SK-N-SH (cell line): ENCODE measurements at regions not wholly inside any gene's neighbourhood (a gene's known extent, or its start where the extent isn't known, plus 50 kb on each side); places are given as distances from the start of the nearest gene placed in this dataset.

Experiments used
- EP300 ChIP-seq, 2 experiments: IDR thresholded peaks; 2 replicates each; pipeline versions ENCODE4 v1.4.0 to v1.6.1; 2012; ENCODE audit warnings: borderline replicate concordance in 1 of 2, low read depth in 1 of 2, low read length in 1 of 2
- EZH2phosphoT487 ChIP-seq: fragments of 200-600 bp; sonication (generic); IDR thresholded peaks from 2 replicates; pipeline ENCODE4 v1.6.1; 2017; ENCODE audit warnings: low read depth, mixed run types, mild to moderate bottlenecking, antibody characterized with exemption, moderate library complexity, borderline replicate concordance
- FOSL2 ChIP-seq: IDR thresholded peaks from 2 replicates; pipeline ENCODE4 v1.4.0; 2012; ENCODE audit warnings: low read depth, mild to moderate bottlenecking, moderate library complexity, borderline replicate concordance
- JUND ChIP-seq: IDR thresholded peaks from 2 replicates; pipeline ENCODE4 v1.4.0; 2012
- SMC3 ChIP-seq: IDR thresholded peaks from 2 replicates; pipeline ENCODE4 v1.6.1; 2012; ENCODE audit warnings: low read depth, low read length, improper control_type of control experiment
- TCF12 ChIP-seq: IDR thresholded peaks from 2 replicates; pipeline ENCODE4 v1.4.0; 2012
- TF ChIP-seq, protein P1 (sequence below): fragments of 200-600 bp; sonication (generic); IDR thresholded peaks from 2 replicates; pipeline ENCODE4 v1.6.1; 2017; ENCODE audit warnings: antibody characterized with exemption, mild to moderate bottlenecking, moderate library complexity
- TF ChIP-seq, protein P2 (sequence below): IDR thresholded peaks from 2 replicates; pipeline ENCODE4 v1.4.0; 2012; ENCODE audit warnings: low read depth, borderline replicate concordance
- TF ChIP-seq, protein P3 (sequence below): fragments of 150-350 bp; IDR thresholded peaks from 2 replicates; pipeline ENCODE4 v1.6.1; 2017; ENCODE audit warnings: antibody characterized with exemption, low read length, low read depth, borderline replicate concordance
- TF ChIP-seq, protein P4 (sequence below): fragments of 150-350 bp; IDR thresholded peaks from 2 replicates; pipeline ENCODE4 v1.6.1; 2016; ENCODE audit warnings: mild to moderate bottlenecking, low read depth, low read length
- TF ChIP-seq, protein P5 (sequence below): IDR thresholded peaks from 2 replicates; pipeline ENCODE4 v1.4.0; 2012; ENCODE audit warnings: low read depth, borderline replicate concordance

DNA sequence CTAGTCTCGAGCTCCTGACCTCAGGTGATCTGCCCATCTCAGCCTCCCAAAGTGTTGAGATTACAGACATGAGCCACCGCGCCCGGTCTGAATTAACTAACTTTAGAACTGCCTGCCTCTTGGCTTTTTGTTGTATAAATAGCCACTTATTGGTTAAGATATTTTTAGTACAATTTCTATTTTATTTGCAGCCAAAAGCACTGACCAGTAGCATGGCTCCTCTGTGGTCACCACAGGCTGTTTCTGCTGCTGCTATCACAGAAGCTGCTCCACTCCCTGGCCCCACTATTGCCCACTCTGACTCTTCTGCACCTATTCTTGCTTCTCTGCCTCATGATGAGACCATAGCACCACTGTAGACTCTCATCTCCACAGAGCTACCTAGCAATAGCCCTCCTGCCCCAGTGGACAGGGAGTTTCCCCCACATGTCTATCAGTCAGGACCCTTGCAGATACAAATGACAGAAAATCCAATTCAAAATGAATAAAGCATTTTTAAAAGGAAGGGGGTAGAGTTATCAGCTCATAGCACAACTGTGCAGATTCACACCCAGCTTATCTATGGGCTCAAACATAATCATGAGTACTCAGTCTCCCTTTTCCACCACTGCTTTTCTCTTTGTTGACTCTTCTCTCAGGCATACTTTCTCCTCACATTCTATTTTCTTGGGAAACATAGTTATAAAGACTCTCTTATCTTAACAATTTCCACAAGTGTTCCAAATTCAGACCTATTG is 151.8 kb upstream of the EPB41L4A start:
- TF ChIP-seq EZH2phosphoT487 (no peak), JUND (no peak), SMC3 (no peak), FOSL2 (no peak), EP300 (IDR thresholded peaks at IDR 0.05; ENCODE audit: borderline replicate concordance in 1 of 2, low read depth in 1 of 2, low read length in 1 of 2) (no peak), TCF12 (no peak)
- TF ChIP-seq, protein P1, sequence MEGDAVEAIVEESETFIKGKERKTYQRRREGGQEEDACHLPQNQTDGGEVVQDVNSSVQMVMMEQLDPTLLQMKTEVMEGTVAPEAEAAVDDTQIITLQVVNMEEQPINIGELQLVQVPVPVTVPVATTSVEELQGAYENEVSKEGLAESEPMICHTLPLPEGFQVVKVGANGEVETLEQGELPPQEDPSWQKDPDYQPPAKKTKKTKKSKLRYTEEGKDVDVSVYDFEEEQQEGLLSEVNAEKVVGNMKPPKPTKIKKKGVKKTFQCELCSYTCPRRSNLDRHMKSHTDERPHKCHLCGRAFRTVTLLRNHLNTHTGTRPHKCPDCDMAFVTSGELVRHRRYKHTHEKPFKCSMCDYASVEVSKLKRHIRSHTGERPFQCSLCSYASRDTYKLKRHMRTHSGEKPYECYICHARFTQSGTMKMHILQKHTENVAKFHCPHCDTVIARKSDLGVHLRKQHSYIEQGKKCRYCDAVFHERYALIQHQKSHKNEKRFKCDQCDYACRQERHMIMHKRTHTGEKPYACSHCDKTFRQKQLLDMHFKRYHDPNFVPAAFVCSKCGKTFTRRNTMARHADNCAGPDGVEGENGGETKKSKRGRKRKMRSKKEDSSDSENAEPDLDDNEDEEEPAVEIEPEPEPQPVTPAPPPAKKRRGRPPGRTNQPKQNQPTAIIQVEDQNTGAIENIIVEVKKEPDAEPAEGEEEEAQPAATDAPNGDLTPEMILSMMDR = no peak
- TF ChIP-seq, protein P2, sequence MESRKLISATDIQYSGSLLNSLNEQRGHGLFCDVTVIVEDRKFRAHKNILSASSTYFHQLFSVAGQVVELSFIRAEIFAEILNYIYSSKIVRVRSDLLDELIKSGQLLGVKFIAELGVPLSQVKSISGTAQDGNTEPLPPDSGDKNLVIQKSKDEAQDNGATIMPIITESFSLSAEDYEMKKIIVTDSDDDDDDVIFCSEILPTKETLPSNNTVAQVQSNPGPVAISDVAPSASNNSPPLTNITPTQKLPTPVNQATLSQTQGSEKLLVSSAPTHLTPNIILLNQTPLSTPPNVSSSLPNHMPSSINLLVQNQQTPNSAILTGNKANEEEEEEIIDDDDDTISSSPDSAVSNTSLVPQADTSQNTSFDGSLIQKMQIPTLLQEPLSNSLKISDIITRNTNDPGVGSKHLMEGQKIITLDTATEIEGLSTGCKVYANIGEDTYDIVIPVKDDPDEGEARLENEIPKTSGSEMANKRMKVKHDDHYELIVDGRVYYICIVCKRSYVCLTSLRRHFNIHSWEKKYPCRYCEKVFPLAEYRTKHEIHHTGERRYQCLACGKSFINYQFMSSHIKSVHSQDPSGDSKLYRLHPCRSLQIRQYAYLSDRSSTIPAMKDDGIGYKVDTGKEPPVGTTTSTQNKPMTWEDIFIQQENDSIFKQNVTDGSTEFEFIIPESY = no peak
- TF ChIP-seq, protein P3, sequence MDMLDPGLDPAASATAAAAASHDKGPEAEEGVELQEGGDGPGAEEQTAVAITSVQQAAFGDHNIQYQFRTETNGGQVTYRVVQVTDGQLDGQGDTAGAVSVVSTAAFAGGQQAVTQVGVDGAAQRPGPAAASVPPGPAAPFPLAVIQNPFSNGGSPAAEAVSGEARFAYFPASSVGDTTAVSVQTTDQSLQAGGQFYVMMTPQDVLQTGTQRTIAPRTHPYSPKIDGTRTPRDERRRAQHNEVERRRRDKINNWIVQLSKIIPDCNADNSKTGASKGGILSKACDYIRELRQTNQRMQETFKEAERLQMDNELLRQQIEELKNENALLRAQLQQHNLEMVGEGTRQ = no peak
- TF ChIP-seq, protein P4, sequence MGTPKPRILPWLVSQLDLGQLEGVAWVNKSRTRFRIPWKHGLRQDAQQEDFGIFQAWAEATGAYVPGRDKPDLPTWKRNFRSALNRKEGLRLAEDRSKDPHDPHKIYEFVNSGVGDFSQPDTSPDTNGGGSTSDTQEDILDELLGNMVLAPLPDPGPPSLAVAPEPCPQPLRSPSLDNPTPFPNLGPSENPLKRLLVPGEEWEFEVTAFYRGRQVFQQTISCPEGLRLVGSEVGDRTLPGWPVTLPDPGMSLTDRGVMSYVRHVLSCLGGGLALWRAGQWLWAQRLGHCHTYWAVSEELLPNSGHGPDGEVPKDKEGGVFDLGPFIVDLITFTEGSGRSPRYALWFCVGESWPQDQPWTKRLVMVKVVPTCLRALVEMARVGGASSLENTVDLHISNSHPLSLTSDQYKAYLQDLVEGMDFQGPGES = no peak
- TF ChIP-seq, protein P5, sequence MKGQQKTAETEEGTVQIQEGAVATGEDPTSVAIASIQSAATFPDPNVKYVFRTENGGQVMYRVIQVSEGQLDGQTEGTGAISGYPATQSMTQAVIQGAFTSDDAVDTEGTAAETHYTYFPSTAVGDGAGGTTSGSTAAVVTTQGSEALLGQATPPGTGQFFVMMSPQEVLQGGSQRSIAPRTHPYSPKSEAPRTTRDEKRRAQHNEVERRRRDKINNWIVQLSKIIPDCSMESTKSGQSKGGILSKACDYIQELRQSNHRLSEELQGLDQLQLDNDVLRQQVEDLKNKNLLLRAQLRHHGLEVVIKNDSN = no peak
